SHP77 treated with DMSO at 0.1 percent for 48 hours (cell line): ENCODE measurements at regions not wholly inside any gene's neighbourhood (a gene's known extent, or its start where the extent isn't known, plus 50 kb on each side); places are given as distances from the start of the nearest gene placed in this dataset.

Experiments
- DNase-seq: peaks from one replicate; lab custom pipeline; 2025; lab: John Stamatoyannopoulos, UW

DNA sequence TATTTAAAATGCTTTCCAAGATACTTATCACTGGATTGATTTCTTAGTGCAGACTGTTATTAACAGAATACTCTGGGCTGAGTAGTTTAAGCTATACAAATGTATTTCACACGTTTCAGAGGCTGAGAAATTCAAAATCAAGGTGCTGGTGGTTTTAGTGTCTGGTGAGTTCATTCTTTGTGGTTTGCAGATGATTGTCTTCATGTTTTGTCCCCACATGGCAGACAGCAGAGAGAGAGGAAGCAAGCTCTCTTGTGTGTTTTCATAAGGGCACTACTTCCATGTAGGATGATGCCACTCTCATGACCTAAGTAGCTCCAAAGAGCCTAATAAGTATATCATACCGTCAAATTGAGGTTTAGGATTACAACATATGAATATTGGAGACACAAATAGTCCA, 1348.9 kb upstream of the FLRT2 start:
- no peak for DNase-seq

DNA sequence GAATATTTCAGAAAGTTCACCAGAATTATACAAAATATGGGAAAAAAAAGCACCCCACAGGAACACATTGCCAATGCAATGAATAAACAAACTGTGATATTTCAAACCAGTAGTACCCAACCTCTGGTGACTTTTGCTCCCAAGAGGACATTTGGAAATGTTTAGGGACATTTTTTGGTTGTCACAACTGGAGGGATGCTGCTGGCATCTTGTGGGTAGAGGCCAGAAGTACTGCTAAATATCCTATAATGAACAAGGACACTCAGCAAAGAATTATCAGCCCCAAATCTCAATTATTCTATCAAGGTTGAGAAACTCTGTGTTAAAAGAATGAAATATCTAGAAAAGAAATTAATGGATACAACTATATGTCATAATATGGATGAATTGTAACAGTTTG, 1334.4 kb upstream of the FLRT2 start:
- DNase-seq, result no peak

DNA sequence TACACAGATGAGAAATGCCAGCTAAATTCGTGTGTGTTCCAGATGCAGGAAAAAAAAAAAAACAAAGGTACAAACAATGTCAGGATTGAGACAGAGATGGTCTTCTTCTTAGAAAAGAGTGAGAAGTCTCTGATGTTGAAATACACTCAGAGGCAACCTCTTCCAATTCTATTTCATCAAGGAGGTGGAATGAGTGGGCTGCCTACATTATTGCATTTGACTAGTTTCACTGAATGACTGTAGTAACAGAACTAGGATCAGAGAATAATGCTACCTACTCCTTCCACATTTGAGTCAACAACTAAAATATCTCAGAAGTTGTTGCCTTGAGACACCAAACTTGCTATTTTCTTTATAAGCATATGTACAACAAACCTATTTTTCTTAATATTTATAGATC, 1332.2 kb upstream of the FLRT2 start:
- no peak for DNase-seq

DNA sequence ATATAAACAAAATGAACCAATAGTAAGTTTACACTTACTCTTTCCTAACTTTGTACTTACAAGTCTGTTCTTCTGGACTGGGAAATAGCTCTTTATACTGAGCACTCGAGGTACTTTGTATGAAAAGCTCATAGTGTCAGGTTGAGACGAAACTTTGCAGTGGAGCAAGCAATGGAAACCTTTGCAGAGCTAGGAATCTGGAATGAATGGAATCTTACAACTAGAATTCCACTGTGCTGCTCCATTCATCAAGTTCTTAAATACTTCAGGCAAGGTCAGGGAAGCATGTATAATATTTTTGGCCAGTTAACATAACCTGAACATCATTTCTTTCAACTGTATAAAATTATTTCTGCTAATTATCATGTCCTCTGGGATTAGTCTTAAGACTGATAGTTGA, 1327.5 kb upstream of the FLRT2 start:
- DNase-seq, result no peak

DNA sequence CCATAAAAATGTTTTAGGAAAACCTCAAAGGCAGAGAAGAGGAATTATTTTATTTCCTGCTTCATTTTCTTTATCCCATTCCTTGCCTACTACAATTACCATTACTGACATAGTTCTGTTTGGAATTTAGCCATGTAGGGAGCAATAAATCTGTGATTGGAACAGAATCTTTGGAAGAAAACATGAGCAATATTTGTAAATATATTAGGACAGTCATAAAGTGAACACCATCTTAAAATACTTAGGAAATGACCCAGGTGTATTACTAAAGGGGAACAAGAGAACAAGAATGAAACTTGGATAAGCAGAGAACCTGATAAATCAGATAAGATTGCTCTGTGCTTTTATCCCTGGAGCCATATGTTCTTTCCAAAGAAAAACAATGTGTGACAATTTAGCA, 1326.0 kb upstream of the FLRT2 start:
- DNase-seq, result no peak

DNA sequence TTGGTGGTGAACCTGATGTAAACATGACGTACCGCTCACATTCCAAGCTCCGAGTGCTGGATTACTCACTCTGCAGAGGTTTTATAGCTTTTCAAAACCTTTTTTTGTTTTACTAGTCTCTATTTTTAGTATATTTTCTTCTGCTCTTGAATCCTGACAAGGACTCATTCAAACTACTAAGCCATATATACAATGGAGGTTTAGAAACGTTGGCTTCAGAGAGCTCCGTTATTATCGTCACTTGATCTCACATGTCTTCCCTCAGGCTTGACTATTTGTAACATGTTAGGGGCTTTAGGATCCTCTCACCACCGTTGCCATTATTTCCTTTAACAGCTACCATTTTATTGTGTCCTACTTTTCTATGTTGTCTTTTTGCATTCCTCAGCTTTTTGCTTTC, 1321.5 kb upstream of the FLRT2 start:
- no peak for DNase-seq

DNA sequence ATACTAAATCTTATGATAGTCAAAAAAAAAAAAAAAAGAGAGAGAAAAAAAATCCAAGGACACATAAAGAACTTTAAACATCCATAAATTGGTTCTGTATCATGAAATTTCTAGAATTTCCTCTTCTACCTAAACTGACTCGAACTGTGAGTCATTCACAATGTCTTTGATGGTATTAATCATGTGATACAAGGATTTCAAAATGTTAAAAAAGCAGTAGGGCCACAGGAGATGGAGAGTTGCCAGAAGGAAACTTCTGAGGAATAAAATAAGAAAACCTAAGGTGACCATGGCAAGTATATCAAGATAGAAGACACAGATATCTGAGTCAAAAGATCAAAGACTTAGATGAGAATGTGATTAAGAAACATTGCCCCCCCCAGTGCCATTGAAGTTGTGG, 1320.9 kb upstream of the FLRT2 start:
- no peak for DNase-seq

DNA sequence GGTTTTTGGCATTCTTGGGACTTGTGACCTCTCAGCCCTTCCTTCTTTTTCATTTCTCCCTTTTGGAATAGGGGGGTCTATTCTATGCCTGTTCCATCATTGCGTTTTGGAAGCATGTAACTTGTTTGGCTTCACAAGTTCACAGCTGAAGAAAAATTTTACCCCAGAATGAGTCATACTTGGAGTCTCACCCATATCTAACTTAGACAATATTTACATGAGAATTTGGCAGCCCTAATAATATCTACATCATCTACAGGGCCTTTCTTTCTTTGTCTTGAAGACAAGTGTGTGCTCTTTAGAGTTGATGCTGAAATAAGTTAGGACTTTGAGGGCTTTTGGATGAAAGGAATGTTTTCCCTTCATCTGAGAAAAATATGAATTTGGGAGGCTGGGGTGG, 1312.9 kb upstream of the FLRT2 start:
- DNase-seq, result no peak

DNA sequence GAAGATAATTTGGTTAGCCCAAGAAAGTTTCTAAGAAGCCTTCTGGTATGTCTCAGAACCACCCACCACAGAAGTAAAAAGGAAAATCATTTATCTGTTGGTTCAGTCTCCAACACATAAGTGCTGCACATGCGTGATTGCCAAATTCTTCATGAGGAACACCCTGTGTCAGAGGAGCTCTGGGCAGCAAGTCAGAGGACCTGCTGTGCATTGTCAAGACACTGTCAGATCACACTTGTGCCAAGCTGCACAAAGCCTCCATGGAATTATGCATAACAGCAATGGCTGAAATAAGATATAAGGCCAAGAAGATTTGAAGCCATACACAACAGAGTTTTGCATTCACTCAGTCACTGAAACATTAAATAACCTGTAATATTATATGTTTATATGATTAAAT, 1304.7 kb upstream of the FLRT2 start:
- no peak for DNase-seq

DNA sequence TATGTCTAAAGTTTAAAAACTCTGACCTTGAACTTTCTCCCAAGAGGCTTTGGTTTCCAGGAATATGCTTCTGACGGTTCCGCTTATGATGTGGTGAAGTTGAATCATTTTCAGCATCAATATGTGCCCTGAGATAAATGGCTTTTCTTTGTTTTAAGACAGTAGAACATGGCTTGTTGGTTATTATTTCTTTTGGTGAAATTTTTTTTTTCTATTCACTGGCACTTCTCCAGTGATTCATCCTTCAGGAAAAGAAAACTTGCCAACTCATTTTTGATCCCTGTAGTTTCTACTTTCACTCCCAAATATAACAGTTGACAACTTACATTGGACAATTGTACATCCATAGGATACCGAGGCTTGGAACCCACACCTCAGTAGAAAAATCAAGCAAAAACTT, 1301.2 kb upstream of the FLRT2 start:
- no peak for DNase-seq

DNA sequence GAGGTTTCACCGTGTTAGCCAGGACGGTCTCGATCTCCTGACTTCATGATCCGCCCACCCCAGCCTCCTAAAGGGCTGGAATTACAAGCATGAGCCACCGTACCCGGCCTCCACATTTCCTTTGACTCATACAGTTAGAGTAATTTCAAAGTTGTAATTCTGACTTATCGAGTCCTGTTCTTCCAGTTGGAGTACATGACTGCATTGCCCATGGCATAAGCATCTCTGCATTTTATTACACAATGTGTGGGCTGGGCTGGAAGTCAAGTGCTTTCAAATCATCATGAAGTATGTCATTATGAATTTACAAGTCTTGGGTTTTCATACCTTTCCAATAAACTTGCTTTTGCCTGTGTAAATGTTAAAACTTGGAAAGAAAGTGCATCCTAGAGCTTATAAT, 1295.7 kb upstream of the FLRT2 start:
- no peak for DNase-seq

DNA sequence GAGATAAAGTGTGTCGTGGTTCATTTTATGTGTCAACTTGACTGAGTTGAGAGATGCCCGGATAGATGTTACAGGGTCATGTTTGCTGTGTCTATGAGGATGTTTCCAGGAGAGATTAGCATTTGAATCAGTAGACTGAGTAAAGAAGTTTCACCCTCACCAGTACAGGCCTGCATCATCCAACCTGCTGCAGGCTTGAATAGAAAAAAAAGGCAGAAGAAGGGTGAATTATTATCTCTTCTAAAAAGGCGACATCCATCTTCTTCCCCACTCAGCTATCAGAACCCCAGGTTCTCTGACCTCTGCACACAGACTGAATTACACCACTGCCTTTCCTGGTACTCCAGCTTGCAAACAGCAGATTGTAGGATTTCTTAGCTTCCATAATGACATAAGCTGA, 1293.7 kb upstream of the FLRT2 start:
- no peak for DNase-seq

DNA sequence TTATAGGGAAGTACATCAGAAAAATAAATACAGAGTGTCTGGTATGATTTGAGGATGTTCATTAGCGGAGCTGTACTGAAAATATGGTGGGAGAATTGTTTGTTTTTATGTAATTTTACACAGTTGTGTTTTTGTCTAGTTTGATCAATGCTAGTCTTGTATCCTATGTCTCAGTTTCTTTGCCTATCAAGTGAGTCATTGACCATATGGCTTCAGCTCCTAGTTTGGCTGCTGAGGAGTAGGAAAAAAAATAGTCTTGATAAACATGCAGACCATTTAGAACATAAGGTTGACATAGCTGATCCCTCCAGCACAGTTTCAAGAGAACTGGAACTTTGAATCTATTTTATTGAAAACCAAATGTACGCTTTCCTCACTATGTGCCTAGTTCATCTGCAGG, 1292.1 kb upstream of the FLRT2 start:
- no peak for DNase-seq

DNA sequence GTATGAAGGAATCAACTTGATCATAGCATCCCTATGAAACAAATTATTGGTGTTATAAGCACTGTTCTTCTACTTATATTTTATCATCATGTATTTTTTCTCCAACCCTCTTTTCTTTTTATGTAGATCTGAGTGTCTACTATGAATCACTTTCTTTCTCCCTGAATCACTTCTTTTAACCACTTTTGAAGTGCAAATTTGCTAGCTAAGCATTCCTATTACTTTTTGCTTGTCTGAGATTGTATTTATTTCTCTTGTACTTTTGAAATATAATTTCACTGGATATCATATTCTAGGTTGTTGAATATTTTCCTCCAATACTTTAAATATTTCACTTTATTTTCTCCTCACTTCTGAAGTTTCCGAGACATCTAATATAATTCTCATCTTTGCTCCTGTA, 1282.3 kb upstream of the FLRT2 start:
- DNase-seq, result no peak

DNA sequence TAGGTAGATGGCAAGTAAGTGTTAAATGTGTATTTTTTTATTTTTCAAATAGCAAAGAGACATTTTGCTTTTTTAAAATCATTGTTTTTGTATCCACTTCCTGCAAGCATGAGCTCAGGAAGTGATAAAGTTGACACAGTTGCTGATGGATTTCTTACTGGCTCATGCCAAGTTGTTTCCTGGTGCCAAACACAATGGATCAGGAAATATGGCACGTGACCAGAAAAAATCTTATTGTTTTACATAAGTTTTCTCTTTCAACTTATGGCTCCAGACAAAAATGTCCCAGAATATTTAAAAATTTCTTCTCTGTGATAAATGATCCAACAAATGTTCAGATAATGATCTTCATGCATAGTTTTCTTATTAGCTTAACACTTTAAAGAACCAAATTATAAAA, 1279.1 kb upstream of the FLRT2 start:
- no peak for DNase-seq

DNA sequence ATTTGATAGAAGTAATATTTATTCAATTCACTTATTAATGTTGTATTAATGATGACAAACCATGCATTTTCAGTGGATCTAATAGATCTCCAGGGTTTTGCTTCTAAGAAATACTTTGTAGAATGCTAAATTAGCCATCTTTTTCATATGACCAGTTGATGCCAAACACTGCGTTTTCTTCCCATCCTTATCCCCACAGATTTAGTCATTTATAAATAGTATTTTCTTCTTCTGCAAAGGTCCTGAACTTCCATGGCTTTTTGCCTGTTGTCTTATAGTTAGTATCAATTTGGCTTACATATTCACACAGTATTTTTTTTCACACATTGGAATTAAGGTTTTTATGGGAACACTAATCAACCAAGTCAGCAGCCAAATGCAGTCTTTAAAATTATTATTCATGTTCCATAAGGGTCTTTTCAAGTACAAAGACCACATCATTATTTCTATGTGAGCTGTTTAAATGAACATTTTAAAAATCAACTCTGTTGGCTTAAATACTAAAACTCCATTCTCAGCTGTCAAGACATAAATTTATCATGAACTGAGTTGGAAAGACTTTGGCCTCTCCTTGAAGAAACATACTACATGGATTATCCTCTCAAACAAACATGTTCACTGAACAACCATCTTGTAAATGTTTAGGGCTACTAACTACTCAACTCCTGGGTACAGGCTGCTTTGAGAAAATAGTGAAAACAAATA, 1278.4 kb upstream of the FLRT2 start:
- no peak for DNase-seq

DNA sequence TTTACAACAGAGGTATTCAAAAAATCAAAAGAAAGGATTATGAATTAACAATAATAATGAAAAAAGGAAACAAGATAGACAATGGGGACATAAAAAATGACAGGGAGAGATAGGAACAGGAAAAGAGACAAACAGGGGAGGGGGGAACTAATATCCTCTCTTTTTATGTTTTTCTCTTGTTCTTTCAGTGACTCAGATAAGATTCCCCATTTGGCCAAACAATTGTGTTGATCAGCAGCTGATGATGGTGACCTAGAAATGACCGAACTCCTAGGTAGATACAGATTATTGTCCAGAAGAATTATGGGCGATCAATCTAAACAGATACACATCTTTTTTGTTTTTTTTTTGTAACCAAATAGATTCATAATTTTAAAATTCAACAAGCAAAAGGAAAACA, 1277.2 kb upstream of the FLRT2 start:
- no peak for DNase-seq

DNA sequence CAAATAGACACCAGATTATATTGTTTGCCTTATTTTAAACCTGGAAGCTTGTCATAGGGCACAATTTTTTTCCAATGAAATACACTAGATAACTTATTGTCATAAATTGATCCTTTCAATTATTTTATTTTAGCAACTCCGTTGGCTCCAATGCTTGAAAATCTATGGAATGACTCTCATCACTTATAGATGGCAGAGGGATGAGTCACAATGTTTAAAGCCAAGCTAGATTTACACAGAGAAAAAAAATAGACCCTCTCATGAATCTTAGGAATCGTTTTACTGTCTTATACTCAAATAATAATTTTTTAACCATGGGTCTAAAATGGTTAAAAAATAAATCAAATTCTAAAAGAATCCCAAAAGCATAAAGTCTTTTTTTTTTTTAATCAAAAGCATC, 1276.6 kb upstream of the FLRT2 start:
- no peak for DNase-seq

DNA sequence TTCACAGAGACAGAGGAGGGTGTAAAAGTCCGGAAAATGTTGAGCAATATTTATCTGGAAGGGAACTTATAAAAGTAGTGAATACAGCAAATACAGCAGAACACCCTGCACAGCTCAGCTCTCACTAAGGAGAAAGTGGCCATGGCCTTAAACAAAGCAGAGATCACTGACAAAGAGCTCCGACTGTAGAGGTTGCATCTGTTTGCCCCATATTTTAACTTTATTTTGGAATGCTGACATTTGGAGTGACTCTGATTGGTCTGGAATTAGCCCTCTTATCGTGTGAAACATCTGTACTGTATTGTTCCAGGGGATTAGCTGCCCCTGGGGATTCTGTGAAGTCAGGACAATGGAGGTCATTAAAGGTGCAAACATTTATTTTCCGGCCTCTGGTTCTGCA, 1275.7 kb upstream of the FLRT2 start:
- DNase-seq, result no peak

DNA sequence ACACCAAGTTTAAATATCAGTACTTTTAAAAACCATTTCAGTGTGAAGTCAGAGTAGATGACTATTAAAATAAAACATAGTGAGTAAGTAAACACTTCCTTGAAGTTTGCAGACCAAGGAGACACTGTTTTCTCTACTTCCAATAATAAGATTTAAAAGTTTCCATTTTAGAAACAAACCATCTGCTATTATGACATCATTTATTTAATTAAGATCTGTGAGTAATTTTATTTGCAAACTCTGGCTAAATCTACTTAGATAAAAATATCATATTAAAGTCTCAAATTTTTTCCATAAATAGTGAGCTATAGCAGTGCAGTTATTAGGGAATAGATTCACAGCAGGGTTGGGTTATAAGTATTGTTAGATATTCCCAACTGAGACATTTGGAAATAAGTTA, 1267.0 kb upstream of the FLRT2 start:
- DNase-seq, result no peak

DNA sequence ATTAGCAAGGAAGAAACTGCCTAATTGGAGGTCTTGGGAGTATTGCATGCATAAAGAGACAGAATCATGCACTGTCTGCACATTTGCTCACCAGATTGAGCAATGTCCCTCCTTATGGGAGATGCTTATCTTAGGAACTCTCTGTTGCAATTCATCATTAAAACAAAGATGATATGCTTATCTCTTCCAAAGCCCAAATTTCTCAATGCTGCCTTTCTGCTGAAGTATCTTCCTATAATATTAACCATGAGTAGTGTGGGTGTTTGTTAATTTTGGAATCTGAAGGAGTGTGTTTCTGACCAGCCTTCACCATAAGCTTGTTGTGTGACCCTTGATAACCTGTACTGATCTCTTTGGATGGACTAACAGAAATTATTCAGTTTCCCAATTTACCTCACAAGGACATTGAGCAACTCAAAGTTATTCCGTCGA, 1257.6 kb upstream of the FLRT2 start:
- no peak for DNase-seq

DNA sequence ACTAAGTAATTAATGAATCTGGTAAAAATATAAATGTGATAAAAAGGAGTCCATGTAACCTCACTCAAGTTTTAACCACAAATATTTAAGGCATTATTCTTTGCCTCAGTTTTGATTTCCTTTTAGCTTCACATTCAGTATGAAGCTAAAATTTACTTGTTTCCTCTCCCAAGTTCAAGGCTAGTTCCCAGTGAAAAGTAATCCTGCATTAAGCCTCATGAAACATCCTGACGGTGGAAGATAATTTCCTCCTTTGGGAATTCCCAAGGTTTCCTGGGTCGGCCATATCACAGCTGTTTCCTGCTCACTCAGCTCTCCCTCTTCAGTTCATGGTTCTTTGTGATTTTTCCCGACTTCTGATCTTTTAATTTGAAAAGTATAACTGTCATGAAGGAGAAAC, 1256.8 kb upstream of the FLRT2 start:
- DNase-seq, result no peak

DNA sequence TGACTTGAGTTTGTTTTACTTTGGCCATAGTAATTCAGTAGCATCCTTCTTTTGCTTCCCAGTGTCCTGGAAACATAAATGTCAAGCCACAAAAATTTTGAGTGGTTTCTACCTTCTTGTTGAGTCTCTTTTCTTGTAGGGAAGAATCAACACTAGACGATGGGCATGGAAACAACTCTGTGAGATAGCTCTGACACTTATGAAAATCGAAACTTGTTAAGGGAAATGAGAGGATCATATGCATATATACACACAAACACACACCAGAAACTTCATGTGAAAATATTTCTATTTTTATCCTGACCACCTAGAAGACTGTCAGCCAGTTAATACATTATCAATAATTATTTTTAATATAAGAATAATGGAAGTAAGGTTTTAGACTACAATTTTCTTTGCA, 1247.3 kb upstream of the FLRT2 start:
- DNase-seq, result no peak

DNA sequence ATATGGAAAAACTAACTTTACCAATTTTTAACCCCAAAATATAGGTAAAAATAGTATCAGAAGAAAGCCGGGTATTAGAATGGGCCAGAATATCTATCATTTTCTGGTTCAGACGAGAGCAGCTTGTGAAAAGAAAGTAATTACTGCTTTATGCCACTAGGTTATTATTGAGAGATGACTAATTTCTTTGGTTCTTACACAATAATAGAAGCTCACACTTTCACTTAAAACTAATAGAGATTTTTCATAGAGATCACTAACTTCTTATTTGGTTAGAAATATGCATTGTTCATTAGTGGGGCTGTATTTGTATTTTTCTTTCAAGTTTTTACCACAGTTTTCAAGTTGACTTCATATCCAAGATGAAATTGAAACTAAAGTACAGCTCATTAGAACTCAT, 1241.2 kb upstream of the FLRT2 start:
- no peak for DNase-seq

DNA sequence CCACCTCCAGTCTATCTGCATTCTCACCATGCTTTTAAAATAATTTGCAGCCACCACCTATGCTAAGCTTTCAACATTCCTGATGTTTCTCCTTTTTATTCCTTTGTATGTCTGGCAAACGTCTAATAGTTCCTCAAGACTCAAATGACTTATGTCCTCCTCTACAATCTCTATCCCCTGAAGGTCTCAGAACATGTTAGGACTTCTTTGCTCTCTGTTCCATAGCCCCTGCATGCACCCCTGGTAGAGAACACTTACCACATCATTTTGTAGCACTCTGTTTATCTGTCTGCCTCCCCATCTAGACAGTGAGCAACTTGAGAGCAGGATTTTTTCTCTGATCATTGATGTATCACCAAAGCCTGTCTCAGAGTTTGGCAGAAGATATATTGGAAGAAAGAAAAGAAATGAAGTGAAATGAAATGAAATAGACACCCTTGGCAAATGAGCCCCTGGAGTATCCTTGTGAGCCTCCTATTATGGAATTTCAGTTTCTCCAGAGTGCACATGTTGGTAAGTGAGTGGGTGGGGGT, 1231.2 kb upstream of the FLRT2 start:
- DNase-seq, result no peak
